HG03469 (cell line): ENCODE measurements at regions not wholly inside any gene's neighbourhood (a gene's known extent, or its start where the extent isn't known, plus 50 kb on each side); places are given as distances from the start of the nearest gene placed in this dataset.

Experiments
- ATAC-seq: cut with Tn5 transposase; IDR thresholded peaks from one replicate; pipeline ENCODE4 v1.9.1; 2021; ENCODE audit warnings: mild to moderate bottlenecking, moderate library complexity, moderate number of reproducible peaks; ENCODE audit not compliant: unreplicated experiment

DNA sequence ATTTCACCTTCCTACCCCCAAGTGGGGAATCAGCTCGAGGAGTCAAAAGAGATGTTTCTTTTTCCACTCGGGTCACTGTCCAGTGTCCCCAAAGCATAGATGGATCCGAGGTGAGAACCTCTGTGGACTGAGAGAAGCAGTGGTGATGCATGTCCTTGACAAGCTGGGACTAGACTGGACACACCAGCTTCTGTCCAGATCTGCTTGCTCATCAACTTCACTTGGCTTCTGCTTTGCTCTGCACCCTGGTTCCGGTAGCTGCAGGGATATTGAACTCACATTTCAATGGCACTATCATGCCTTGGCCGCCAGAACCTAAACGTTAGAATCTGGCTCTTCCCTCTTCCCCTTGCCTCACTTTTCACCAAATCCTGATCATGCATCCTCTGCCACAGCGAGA, 50.3 kb upstream of the CXCL12 start:
- ATAC-seq: no peak

DNA sequence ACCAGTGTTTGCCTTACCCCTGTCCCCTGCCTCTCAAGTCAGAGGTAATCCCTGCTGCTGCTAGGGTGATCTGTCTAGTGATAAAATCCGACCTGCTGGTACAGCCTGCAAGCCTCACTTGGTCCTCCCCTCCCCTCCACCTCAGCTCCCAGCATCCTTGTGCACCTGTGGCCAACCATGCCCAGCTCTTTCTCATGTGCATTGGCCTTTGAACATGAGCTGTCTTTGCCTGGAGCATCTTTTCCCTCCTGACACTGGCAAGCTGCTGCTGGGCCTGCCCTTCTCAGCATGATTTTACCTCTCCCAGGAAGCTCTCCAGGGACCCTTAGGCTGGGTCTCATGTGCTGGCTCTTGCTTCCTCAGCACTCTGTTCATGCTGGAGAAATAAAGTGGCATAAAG, 51.3 kb upstream of the CXCL12 start:
- ATAC-seq: no peak

DNA sequence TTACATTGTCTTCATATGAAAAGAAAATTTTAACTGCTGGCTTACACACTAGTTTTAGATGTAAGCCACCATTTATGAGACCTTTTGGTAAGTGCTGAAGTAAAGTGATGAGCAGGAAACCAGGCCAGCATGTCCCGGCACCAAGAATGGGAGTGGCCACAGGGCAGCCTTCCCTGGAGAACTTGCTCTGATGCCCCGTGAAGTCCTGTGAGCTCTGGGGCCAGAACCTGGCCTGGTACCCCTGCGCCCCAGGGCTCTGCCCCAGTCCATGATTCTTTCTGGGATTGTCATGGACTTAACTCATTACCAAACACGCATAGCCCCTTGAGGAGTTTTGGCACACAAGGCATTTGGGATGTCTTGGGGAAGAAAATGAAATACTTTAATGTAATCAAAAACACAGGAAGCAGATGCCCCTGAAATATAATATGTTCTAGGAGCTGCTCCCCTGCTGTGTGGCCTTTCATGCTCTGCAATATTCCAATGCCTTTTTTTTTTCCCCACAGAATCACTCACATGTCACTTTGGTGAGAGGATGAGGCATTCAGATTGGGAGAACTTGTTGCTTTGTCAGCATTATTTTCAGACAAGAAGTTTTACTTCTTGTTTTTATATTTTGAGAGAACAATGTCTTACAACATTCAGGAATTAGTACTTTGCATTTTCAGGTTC, 53.1 kb upstream of the CXCL12 start:
- ATAC-seq: no peak

DNA sequence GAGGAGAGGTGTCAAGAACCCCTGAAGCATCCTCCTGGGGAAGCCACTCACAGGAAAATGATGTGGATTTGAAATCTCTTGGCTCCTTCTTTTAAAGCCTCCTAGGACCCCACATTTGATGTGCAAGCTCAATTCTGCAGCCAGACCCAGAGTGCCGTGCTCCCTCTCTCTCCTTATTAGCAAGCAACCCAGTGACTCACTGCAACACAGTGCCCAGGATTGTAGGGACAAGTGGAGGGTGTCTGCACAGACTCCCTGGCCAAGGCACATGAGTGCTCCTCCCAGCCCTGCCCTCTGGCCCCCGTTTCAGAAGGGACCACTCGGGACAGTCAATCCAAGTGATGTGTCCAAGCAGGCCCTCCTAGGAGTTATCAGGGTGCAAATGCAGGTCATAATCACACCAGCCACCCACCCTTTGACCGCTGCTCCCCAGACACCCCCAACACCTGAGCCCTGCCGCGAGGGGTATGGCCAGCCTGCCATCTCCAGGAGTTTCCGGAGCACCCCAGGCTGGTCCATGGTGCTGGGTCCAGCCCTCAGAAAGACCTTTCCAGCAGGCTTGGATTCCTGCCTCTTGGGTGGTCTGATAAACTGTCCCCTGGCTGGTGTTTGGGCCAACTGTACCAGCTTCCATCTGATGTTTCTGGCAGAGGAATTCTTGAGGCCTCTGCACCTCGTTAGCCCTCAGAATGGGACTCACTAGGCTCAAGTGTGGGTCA, 54.5 kb upstream of the CXCL12 start:
- no peak for ATAC-seq

DNA sequence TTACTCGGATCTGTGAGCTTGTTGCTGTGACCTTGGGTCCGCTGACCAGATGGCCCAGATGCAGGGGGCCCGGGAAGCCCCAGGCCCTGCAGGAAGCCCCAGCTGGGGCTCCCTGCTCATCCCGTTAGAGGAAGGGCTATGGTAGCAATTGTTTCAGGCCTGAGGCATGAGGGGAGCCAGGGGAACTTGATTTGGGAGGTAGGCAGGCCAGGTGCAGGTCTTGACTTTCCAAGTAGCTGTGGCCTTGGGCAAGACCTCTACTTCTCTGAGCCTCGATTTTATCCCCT, 55.0 kb upstream of the CXCL12 start:
- ATAC-seq: no peak

DNA sequence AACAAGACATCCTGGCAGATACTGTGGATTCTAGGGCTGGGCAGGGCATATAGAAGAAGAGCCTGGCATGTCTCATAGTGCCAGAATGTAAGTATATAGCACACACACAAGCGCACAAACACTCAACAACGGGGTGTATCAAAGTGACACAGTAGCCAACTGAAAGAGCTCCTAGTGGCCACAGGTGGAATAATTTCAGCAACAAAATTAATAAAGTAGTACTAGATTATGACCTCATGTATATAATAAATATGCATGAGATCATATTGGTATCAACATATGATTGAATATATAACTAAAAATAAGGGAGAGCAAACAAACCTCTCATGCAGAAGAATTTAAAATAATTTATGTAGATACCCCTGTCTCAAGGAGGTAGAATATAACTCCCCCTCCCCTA, 72.4 kb upstream of the CXCL12 start:
- no peak for ATAC-seq

DNA sequence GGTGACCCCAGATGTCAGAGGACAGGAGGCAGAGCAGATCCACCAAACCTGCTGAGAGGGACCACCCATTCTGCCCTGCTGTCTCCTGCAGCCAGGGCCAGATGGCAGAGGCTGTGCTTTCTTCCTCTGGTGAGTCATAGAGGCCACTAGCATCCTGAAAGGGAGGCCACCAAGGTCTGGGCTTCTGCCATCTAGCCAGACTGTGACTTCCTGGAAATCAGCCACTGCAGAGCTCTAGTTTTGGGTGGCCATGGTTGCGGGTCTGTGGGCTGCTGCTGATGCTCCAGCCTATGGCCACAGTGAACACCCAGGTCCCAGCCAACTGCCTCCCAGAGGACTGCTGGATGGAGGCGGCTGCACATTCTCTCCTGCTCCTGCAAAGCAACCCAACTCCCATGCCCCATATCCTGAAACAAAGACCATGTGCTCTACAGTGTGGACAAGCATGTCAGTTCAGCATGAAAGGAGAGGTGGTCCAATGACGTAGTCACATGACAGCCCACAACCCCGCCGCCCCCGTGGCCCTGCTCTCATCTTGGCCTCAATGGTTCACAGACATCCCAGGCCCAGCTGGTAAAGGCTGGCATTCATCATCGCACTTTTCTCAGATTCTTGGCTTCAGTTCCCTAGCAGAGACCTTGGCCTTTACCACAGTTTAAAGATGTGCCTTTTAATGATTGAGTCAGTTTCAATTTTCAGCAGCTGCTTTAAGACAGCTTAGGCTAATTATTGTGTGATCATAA, 73.9 kb upstream of the CXCL12 start:
- no peak for ATAC-seq

DNA sequence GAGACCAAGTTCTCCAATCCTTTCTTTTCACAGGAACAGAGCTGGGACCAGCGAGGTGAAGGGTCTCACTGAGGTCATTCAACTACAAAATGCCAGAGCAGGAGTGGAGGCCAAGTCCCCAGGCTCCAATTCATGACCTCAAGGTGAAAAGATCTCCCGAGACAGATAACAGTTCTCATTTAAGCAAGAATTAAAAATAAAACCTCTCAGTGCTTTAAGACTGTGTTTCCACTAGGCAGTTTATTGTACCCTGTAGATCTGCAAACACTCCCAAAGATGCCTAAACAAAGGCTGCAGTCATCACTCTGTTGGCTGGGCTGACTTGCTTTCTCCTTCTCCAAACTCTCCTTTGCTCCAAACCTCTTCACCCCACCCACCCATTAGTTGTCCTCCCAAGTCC, 74.8 kb upstream of the CXCL12 start:
- no peak for ATAC-seq

DNA sequence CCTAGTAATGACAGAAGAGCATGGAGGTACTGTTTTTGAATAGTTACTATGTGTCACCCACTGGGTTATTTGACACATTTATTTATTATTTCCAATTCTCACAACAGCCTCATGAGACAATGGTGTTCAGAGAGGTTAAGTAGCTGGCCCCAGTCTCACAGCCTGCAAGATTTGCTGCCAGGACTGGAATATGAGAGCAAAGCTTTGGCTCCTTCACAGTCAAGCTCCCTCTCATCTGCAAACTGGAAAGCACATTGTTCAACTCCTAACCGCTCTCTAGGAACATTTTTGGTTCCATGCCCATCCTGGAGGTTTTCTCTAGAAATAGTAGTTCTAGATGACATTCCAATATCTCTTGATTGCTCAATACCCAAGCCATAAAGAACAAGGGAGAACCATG, 75.5 kb upstream of the CXCL12 start:
- ATAC-seq: no peak

DNA sequence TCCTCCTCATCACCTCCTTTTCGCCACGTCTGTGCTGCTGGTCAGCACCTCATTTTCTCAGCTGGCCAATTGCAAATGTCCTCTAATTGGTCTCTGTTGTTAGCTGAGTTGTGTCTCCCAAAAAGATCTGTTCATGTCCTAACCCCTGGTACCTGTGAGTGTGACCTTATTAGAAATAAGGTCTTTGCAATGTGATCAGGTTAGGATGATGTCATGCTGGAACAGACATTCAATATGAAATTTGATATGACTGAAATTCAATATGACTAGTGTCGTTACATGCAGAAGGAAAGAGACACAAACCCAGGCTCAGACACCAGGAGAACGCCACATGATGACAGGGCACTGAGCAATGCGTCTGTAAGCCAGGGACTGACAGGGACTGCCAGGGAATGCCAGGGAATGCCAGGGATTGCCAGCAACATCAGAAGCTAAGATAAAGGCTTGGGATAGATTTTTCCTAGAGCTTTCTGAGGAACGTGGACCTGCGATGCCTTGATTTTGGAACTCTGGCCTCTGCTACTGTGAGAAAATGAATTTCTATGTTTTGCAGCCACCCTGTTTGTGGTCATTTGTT, 77.5 kb upstream of the CXCL12 start:
- no peak for ATAC-seq

DNA sequence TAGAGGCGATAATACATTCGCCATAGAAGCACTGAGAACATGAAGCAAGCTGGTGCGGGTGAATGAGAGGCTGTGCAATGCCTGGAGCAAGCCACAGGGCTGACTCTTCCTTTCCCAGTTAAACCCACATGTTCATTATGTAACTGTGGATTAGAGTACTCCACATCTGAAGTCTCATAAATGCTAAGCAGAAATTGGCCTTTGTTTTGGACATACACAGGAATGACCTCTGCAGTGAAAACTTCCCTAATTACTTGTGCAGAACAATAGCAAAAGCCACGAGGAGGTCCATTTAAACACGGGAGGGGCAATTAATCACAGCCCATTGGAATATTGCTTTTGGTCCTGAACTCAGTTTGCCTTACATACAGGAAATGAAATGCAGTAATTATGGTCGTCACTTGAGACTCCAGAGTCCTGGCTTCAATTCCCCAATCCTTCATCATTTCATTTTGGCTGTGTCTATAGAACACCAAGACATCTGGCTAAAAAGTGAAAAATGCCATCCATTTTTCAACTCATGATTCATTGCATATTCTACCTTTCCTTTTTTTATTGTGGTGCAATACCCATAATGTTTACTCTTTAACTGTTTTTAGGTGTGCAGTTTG, 78.7 kb upstream of the CXCL12 start:
- no peak for ATAC-seq

DNA sequence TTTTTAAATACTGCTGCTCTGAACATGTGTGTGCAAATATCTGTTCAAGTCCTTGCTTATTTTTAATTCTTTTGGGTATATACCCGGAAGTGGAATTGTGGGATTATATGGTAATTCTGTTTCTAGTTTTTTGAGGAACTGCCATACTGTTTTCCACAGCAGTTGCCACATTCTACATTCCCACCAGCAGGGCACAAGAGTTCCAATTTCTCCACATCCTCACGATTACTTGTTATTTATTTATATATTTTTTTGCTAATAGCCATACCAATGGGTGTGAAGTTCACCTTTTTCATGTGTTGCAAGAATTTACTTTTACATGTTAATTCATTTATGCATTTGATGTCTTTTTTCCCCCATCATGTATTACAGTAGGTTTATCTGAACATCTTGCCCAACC, 79.6 kb upstream of the CXCL12 start:
- no peak for ATAC-seq

DNA sequence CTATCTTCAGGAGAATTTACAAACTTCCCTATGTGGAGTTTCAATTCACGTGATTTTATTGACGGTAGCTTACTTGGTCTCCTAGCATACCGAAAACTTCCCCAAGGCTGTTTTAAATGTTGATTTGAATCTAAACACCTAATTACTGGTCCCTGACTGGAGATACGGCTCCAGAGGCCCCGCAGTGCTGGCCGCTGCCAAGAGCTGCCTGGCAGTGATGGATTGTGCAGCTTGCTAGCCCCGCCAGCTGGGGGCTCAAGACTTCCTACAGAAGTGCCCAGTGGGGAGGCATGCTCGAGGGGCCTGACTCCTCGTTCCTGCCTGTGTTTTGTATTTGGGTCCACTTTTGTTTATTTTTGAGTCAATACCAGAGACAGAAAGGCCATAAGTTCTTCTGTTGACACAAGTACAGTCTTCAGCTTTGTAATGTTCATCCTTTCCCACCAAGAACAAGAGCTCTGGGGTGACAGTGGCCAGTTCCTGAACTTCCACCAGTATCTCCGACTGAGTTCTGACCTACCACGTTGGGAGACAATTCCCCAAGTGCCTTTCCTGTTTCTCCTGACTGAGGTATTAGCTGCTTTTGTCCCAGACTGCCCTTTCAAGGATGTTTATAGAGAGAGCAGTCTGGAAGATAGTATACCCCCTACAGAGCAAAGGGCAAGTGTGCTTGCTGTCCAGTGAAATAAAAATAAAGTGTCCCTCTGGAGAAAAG, 80.7 kb upstream of the CXCL12 start:
- ATAC-seq: no peak

DNA sequence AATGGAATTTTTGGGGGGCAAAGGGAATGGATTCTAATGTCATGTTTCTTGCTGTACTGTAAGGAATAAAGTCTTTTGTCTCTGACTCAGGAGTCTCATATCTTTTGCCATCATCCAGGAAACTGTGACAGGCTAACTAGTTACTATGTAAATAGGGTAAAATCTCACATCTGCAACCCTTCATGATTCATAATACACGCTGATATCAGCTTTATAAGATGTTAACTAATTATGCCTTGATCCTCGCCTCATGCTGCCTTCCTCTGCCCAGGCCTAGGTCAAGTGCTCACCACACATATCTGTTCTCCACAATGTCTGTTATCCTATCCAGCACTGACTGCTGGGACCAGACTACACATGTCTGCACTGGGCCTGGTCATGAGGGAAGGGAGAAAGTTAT, 81.3 kb upstream of the CXCL12 start:
- no peak for ATAC-seq

DNA sequence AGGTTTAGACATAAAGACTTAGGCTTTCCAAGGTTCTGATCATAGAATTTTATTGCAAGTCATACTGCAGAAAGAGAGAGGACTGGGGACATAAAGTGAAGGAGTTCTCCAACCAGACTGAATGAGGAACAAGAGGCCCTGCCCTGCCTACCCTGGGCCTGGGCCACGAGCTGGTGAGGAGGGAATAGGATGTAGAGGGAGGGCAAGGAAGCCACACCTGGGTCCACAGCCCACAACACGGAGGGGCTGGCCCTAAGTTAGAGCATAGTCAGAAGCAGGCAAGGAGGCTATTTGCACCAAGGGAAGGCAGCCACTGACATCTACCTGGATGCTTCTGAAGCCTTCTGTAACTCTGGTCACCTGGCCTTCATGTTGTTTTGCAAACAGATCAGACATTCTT, 82.2 kb upstream of the CXCL12 start:
- no peak for ATAC-seq

DNA sequence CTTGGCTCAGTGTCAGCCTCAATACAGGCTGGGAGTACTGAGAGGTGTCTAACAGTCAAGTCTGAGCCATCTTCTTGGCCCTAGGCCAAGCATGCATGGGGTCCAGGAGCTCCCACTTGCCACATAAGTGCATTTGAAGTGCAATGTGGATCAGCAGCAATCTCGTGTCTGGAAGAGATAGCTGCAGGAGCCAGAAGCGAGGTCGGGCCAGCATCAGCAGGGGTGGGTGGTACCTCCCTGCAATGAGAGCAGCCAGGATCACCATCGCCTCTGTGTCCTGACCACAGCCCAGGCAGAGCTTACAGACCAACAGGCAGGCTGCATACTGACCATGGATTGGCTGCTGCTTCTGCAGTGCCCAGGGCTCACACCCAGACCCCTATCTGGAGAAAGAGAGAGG, 83.0 kb upstream of the CXCL12 start:
- ATAC-seq: no peak

DNA sequence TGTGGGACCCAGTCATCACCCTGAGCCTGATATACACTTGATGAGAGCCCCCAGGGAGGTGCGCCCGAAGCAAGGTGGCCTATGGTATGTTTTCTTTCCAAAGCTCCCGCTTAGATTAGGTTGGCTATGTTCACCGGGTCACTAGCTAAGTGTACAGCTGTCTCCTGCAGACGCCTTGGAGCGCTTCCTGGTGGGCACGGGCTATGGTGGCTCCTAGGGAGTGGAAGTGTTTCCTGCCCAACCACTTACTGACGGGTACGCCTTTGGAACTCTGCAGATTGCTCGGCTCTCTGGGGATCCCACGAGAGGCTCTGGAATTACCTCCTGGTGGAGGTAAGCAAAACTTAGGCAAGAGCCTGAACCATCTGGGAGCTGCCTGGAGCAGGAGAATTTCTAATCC, 83.6 kb upstream of the CXCL12 start:
- ATAC-seq: no peak

DNA sequence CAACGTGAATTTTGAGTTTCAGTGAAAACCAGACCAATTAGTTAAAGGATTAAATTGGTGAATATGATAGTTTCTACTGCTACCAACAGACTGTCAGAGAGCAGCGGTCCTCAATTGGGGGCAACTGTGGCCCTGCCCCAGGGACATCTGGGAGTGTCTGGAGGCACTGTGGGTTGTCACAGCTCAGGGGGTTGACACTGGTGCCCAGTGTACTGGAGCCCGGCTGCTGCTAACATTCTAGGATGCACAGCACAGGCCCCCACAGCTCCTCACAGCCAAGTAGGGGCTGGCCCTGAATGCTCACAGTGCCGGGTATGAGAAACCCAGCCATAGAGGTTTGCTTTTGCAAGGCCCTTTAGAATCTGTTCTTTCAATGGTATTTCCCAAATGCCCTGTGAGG, 84.1 kb upstream of the CXCL12 start:
- ATAC-seq: no peak

DNA sequence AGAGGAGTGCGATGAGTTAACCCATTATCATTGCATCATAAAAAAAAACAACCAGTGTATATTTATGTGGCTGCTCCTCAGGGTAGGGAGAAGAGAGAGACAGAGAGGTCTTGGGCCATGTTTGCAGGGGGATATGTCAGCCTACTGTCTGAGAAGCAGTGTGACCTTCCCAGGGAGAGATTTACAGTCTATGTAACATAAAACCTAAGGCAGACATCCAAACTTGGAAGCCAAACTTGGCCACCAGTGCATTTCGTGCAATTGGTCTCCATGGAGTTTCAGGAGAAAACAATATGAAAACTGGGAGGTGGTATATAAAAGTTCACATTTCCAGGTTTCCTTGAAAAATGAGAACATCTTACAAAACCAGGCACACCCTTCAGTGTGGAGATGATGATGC, 85.9 kb upstream of the CXCL12 start:
- no peak for ATAC-seq

DNA sequence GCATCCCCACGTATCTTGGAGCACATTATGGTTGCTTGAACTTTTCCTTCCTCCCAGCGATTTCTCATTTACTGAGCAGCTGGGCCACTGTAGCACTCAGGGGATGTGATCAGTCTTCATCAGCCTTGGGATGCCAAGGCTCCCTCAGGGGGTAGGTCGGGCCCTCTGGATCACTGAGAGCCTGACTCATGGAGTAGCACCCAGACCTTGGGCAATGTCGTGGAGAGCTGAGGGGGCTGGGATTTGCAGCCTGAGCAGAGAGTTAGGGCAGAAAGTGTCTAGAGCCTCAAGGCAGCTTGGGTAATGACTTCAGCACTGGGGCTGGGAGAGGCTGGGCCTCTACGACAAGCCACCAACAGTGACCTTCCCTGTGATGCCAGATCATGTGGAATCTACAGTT, 86.5 kb upstream of the CXCL12 start:
- no peak for ATAC-seq

DNA sequence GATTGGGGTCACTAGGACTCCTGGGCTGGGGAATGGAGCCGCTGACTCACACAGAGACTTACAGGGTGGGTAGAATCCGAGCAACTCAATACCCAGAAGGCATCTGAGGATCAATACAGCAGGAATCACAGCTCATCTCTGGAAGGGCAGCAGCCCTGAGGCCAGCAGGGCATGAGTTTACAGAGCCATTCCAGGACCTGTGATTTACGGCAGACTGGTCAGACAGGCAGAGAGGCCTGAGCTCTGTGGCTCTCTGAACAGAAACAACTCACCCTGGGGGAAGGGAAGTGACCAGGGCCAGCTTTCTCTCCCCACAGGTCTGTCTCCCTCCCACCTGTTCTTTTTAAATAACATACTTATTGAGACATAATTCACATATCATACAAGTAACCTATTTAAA, 88.2 kb upstream of the CXCL12 start:
- ATAC-seq: no peak
